ENCODE measurements at regions not wholly inside any gene's neighbourhood (a gene's known extent, or its start where the extent isn't known, plus 50 kb on each side); places are given as distances from the start of the nearest gene placed in this dataset.

DNA sequence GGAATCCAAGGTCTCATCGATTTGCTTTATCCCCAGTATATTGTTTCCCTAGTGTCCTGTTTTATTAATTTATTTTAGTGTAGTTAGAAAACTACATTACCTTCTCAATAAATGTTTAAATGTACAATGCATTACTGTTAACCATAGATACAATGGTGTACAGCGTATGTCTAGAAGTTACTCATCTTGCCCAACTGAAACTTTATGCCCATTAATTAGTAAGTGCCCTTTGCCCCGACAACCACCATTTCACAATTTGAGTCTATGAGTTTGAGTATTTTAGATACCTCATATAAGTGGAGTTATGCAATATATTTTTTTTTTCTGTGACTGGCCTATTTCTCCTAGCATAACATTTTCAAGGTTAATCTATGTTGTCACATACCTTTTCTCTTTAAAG, 1343.0 kb upstream of the SLC39A10 start:
- H4K20me1 ChIP-seq (ENCODE audit: insufficient read depth, low read length), result no peaks in the 10 kb centered on the region
- no peaks in the 10 kb centered on the region for H3K27me3 ChIP-seq (ENCODE audit: insufficient read depth, low read length)
- no peaks in the 10 kb centered on the region for H3K9me3 Mint-ChIP-seq (ENCODE audit: unreplicated experiment)
- H3K4me3 Mint-ChIP-seq (ENCODE audit: unreplicated experiment), result no peak overlapping the region
- TF ChIP-seq, protein P1, sequence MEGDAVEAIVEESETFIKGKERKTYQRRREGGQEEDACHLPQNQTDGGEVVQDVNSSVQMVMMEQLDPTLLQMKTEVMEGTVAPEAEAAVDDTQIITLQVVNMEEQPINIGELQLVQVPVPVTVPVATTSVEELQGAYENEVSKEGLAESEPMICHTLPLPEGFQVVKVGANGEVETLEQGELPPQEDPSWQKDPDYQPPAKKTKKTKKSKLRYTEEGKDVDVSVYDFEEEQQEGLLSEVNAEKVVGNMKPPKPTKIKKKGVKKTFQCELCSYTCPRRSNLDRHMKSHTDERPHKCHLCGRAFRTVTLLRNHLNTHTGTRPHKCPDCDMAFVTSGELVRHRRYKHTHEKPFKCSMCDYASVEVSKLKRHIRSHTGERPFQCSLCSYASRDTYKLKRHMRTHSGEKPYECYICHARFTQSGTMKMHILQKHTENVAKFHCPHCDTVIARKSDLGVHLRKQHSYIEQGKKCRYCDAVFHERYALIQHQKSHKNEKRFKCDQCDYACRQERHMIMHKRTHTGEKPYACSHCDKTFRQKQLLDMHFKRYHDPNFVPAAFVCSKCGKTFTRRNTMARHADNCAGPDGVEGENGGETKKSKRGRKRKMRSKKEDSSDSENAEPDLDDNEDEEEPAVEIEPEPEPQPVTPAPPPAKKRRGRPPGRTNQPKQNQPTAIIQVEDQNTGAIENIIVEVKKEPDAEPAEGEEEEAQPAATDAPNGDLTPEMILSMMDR (IDR thresholded peaks at IDR 0.05; ENCODE audit: insufficient read depth, low read depth, low read length), result no peak
- TF ChIP-seq EZH2 (IDR thresholded peaks at IDR 0.05; ENCODE audit: insufficient read depth, low read length), result no peak
- no peak overlapping the region for H3K4me2 ChIP-seq (ENCODE audit: low read length)
- DNase-seq (ENCODE audit: low read depth), result no peak
- no peak overlapping the region for H3K4me3 ChIP-seq (ENCODE audit: insufficient read depth, low read depth, low read length)
- H3K4me1 ChIP-seq (ENCODE audit: insufficient read depth, low read length), result no peaks in the 10 kb centered on the region
- H3K9me3 ChIP-seq (ENCODE audit: insufficient read depth, low read depth, low read length), result no peaks in the 10 kb centered on the region
- no peak overlapping the region for H3K27ac Mint-ChIP-seq (ENCODE audit: unreplicated experiment)
- H2AFZ ChIP-seq (ENCODE audit: low read depth, low read length), result no peak overlapping the region
- FAIRE-seq, result no peak
- no peaks in the 10 kb centered on the region for H3K36me3 ChIP-seq (ENCODE audit: insufficient read depth, low read length)
- H3K36me3 Mint-ChIP-seq (ENCODE audit: low read depth, unreplicated experiment), result no peaks in the 10 kb centered on the region
- no peak overlapping the region for H3K9ac ChIP-seq (ENCODE audit: low read length)
- no peaks in the 10 kb centered on the region for H3K79me2 ChIP-seq (ENCODE audit: insufficient read depth, low read length)
- no peaks in the 10 kb centered on the region for H3K27me3 Mint-ChIP-seq (ENCODE audit: low read depth, unreplicated experiment)
- no peak overlapping the region for H3K27ac ChIP-seq (ENCODE audit: low read depth, low read length)
- no peaks in the 10 kb centered on the region for H3K4me1 Mint-ChIP-seq (ENCODE audit: low read depth, unreplicated experiment)

DNA sequence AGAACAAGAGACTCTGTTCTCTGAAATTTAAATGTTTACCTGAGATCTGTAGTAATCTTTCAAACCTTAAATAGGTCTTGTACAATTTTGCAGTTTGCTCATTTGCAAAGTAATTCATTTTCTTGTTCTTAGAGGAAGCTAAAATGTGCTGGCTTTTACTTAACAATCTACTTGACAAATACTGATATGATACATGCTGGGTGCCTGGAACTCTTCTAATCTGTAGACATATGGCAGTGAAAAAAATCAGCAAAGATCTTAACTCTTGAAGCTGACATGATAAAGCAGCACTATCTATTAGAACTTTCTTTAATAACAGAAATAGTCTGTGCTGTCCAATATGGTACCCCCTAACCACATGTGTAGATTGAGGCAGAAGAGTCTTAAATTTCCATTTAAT, 1352.8 kb upstream of the SLC39A10 start:
- Histone ChIP-seq H3K9me3 (ENCODE audit: insufficient read depth, low read depth, low read length) (no peaks in the 10 kb centered on the region), H3K79me2 (ENCODE audit: insufficient read depth, low read length) (no peaks in the 10 kb centered on the region), H3K4me3 (ENCODE audit: insufficient read depth, low read depth, low read length) (no peak overlapping the region), H3K27ac (ENCODE audit: low read depth, low read length) (no peak overlapping the region), H4K20me1 (ENCODE audit: insufficient read depth, low read length) (no peaks in the 10 kb centered on the region), H3K36me3 (ENCODE audit: insufficient read depth, low read length) (no peaks in the 10 kb centered on the region), H3K4me1 (ENCODE audit: insufficient read depth, low read length) (no peaks in the 10 kb centered on the region), H3K9ac (ENCODE audit: low read length) (no peak overlapping the region), H3K4me2 (ENCODE audit: low read length) (no peak overlapping the region), H3K27me3 (ENCODE audit: insufficient read depth, low read length) (no peaks in the 10 kb centered on the region), H2AFZ (ENCODE audit: low read depth, low read length) (no peak overlapping the region)
- H3K4me1 Mint-ChIP-seq (ENCODE audit: low read depth, unreplicated experiment), result no peaks in the 10 kb centered on the region
- H3K27ac Mint-ChIP-seq (ENCODE audit: unreplicated experiment), result no peak overlapping the region
- no peak overlapping the region for H3K4me3 Mint-ChIP-seq (ENCODE audit: unreplicated experiment)
- no peaks in the 10 kb centered on the region for H3K36me3 Mint-ChIP-seq (ENCODE audit: low read depth, unreplicated experiment)
- no peak for TF ChIP-seq EZH2 (IDR thresholded peaks at IDR 0.05; ENCODE audit: insufficient read depth, low read length)
- TF ChIP-seq, protein P1 (IDR thresholded peaks at IDR 0.05; ENCODE audit: insufficient read depth, low read depth, low read length), result no peak
- FAIRE-seq, result no peak
- no peaks in the 10 kb centered on the region for H3K9me3 Mint-ChIP-seq (ENCODE audit: unreplicated experiment)
- no peak for DNase-seq (ENCODE audit: low read depth)
- no peaks in the 10 kb centered on the region for H3K27me3 Mint-ChIP-seq (ENCODE audit: low read depth, unreplicated experiment)

DNA sequence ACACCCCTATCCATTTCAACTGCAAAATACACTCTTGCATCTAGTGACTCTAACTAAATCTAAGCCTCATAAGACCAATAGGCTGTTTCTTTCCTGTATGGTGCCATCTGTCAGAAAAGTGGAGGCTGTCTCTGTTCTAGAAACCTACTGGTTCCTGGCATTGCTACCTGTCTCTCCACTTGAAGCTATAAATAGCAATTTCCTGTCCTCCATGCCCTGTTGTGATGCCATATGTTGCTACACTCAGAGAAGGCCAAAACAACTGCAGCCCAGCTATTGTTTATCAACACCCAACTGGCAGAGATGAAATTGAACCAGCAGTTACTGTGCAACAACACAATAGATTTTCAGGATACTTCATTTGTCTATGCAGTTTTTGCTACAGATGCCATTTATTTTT, 1355.1 kb upstream of the SLC39A10 start:
- no peaks in the 10 kb centered on the region for H3K27me3 ChIP-seq (ENCODE audit: insufficient read depth, low read length)
- H3K4me1 Mint-ChIP-seq (ENCODE audit: low read depth, unreplicated experiment), result no peaks in the 10 kb centered on the region

More for the DNA sequence above, 1355.1 kb upstream of the SLC39A10 start:
- Histone ChIP-seq H3K36me3 (ENCODE audit: insufficient read depth, low read length) (no peaks in the 10 kb centered on the region), H2AFZ (ENCODE audit: low read depth, low read length) (no peak overlapping the region), H4K20me1 (ENCODE audit: insufficient read depth, low read length) (no peaks in the 10 kb centered on the region), H3K9ac (ENCODE audit: low read length) (no peak overlapping the region), H3K27ac (ENCODE audit: low read depth, low read length) (no peak overlapping the region), H3K4me2 (ENCODE audit: low read length) (no peak overlapping the region), H3K79me2 (ENCODE audit: insufficient read depth, low read length) (no peaks in the 10 kb centered on the region), H3K4me1 (ENCODE audit: insufficient read depth, low read length) (no peaks in the 10 kb centered on the region), H3K4me3 (ENCODE audit: insufficient read depth, low read depth, low read length) (no peak overlapping the region), H3K9me3 (ENCODE audit: insufficient read depth, low read depth, low read length) (no peaks in the 10 kb centered on the region)
- Mint-ChIP-seq H3K9me3 (ENCODE audit: unreplicated experiment) (no peaks in the 10 kb centered on the region), H3K27me3 (ENCODE audit: low read depth, unreplicated experiment) (no peaks in the 10 kb centered on the region), H3K4me3 (ENCODE audit: unreplicated experiment) (no peak overlapping the region), H3K36me3 (ENCODE audit: low read depth, unreplicated experiment) (no peaks in the 10 kb centered on the region), H3K27ac (ENCODE audit: unreplicated experiment) (no peak overlapping the region)
- no peak for FAIRE-seq
- TF ChIP-seq, protein P1 (IDR thresholded peaks at IDR 0.05; ENCODE audit: insufficient read depth, low read depth, low read length), result no peak
- TF ChIP-seq EZH2 (IDR thresholded peaks at IDR 0.05; ENCODE audit: insufficient read depth, low read length), result no peak
- no peak for DNase-seq (ENCODE audit: low read depth)
